ENCODE measurements at regions not wholly inside any gene's neighbourhood (a gene's known extent, or its start where the extent isn't known, plus 50 kb on each side); places are given as distances from the start of the nearest gene placed in this dataset.

- Histone ChIP-seq H2AFZ (ENCODE audit: low read depth, low read length) (no peak overlapping the region), H3K27ac (ENCODE audit: insufficient read depth, low read depth, low read length) (no peak overlapping the region), H3K79me2 (ENCODE audit: control insufficient read depth, insufficient read depth, low read length) (no peaks in the 10 kb centered on the region), H3K4me2 (ENCODE audit: insufficient read depth, low read length) (no peak overlapping the region), H3K4me3 (replicated peaks in 1 of 3; ENCODE audit: insufficient read depth in 1 of 3, low read depth in 1 of 3, low read length in 3 of 3) (no peak overlapping the region), H3K9me3 (replicated peaks; ENCODE audit: control insufficient read depth, insufficient read depth, low read length) (peaks cover 2% of the 10 kb centered on the region), H3K36me3 (ENCODE audit: control insufficient read depth in 2 of 2, extremely low read depth in 1 of 2, insufficient read depth in 2 of 2, low read length in 2 of 2) (no peaks in the 10 kb centered on the region), H3K9ac (replicated peaks; ENCODE audit: extremely low read depth, insufficient read depth, low read length) (no peak overlapping the region), H3K4me1 (ENCODE audit: control insufficient read depth, extremely low read depth, insufficient read depth, low read length) (no peaks in the 10 kb centered on the region), H4K20me1 (replicated peaks; ENCODE audit: control insufficient read depth, extremely low read depth, insufficient read depth, low read length) (no peaks in the 10 kb centered on the region), H3K9me1 (replicated peaks; ENCODE audit: control insufficient read depth, extremely low read depth, insufficient read depth, low read length) (no peaks in the 10 kb centered on the region), H3K27me3 (ENCODE audit: control insufficient read depth in 2 of 2, insufficient read depth in 2 of 2, low read length in 2 of 2) (no peaks in the 10 kb centered on the region)
- BruUV-seq (replicated peaks), result no TSS peak
- DNase-seq (ENCODE audit: low read depth, low spot score) (no peak), FAIRE-seq (no peak)
- intact Hi-C loops (cut with micrococcal nuclease) (no loop called here), dilution Hi-C loops (cut with MboI; ENCODE audit: extremely low pct_ligation_motif_present, low sequenced_read_pairs) (no loop called here)
- ChIA-PET CTCF (no interaction called here), POLR2A (no interaction called here)
- TF ChIP-seq MAX (IDR thresholded peaks at IDR 0.05; ENCODE audit: insufficient read depth, insufficient read length) (no peak), EZH2 (IDR thresholded peaks at IDR 0.05; ENCODE audit: borderline replicate concordance, low read depth, low read length, severe bottlenecking) (no peak), MYC (IDR thresholded peaks at IDR 0.05; ENCODE audit: low read depth, low read length) (no peak), FOS (IDR thresholded peaks at IDR 0.05; ENCODE audit: borderline replicate concordance, insufficient read depth, low read length) (no peak), JUN (IDR thresholded peaks at IDR 0.05; ENCODE audit: borderline replicate concordance, insufficient read depth, insufficient read length, low read depth) (no peak), CTCF (IDR thresholded peaks at IDR 0.05; ENCODE audit: extremely low read depth in 1 of 2, insufficient read depth in 1 of 2, low read depth in 1 of 2, low read length in 2 of 2) (no peak), GATA2 (IDR thresholded peaks at IDR 0.05; ENCODE audit: insufficient read depth, insufficient read length, low read depth, low read length) (no peak), POLR2AphosphoS5 (IDR thresholded peaks at IDR 0.05; ENCODE audit: insufficient read depth, low read depth, low read length) (no peak), POLR2A (IDR thresholded peaks at IDR 0.05; ENCODE audit: low read depth, low read length) (no peak)
Measured at GRCh38 chr21:23817337-23817736, 1789.9 kb downstream of the MRPL39 start.

Measured in endothelial cell of umbilical vein (primary cell).